ENCODE measurements at regions not wholly inside any gene's neighbourhood (a gene's known extent, or its start where the extent isn't known, plus 50 kb on each side); places are given as distances from the start of the nearest gene placed in this dataset.

DNA sequence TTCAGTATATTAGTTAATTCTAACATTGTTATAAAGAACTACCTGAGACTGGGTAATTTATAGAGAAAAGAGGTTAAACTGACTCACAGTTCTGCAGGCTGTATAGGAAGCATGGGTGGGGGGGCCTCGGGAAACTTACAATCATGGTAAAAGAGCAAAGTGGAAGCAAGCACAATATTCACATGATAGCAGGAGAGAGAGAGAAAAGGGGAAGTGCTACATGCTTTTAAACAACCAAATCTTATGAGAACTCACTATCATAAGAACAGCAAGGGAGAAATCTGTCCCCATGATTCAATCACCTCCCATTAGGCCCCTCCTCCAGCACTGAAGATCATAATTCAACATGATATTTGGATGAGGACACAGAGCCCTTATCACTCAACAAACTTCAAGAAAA lies 324.9 kb downstream of the ZNF608 start:
- no peak for DNase-seq (ENCODE audit: low spot score)

DNA sequence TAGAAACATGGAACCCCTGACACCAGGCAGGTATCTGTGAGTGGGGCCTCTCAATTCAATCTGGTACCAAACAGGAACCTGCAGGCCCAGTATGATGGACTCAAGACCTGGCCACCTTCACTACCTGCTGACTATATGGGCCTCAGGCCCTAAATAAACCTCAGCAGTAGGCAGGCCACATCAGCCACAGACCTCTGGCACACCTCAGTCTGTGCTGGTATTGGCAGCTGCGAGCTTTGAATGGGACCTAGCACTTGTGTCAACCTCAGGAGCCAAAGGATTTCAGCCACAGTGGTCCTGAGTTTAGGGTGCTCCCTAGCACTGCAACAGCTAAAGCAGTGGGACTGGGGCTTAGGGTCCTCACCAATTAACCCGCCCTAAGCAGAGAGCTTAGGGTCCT lies 325.5 kb downstream of the ZNF608 start:
- no peak for DNase-seq (ENCODE audit: low spot score)

DNA sequence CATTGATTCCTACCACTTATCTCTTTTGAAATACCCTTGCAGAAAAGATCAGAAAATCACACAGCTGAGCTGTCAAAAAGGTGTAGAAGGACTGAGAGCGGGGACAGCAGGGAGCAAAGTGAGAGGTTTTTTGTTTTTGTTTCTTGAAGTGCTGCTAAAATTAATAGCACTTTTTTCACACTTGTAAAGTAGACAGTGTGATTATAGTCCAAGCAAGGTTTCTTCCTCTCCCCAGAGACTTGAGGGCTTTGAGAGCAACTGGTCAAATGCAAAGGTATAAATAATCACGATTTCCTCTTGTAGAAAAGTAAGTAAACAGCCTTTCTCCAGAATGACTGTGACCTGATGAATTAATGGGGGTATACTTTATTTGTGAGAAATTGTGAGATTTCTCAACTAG lies 326.9 kb downstream of the ZNF608 start:
- no peak for DNase-seq (ENCODE audit: low spot score)

DNA sequence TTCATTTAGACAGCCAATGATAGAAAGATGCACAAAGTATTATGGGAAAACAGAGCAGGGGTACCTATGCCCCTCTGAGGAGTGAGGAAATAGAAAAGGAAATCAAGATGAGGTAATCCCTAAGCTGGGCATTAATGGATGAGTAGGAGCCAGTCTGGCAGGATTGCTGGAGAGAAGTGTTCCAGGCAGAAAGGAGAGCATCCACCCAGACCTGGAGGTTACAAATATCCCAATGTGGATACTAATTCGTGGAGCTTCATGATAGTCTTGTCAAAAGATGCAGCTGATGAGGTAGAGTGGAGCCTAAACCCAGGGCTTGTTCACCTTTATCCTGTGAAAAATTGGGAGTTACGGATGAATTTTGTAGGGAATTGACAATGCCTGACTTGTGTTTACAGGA lies 328.0 kb downstream of the ZNF608 start:
- no peak for DNase-seq (ENCODE audit: low spot score)

- no peak for DNase-seq (ENCODE audit: low spot score)
Measured at GRCh38 chr5:124417196-124417595, 329.2 kb downstream of the ZNF608 start.

- DNase-seq (ENCODE audit: low spot score) = no peak
Measured at GRCh38 chr5:124416627-124417026, 329.8 kb downstream of the ZNF608 start.

GRCh38 chr5:124414973-124415372 lies 331.5 kb downstream of the ZNF608 start:
- no peak for DNase-seq (ENCODE audit: low spot score)

DNA sequence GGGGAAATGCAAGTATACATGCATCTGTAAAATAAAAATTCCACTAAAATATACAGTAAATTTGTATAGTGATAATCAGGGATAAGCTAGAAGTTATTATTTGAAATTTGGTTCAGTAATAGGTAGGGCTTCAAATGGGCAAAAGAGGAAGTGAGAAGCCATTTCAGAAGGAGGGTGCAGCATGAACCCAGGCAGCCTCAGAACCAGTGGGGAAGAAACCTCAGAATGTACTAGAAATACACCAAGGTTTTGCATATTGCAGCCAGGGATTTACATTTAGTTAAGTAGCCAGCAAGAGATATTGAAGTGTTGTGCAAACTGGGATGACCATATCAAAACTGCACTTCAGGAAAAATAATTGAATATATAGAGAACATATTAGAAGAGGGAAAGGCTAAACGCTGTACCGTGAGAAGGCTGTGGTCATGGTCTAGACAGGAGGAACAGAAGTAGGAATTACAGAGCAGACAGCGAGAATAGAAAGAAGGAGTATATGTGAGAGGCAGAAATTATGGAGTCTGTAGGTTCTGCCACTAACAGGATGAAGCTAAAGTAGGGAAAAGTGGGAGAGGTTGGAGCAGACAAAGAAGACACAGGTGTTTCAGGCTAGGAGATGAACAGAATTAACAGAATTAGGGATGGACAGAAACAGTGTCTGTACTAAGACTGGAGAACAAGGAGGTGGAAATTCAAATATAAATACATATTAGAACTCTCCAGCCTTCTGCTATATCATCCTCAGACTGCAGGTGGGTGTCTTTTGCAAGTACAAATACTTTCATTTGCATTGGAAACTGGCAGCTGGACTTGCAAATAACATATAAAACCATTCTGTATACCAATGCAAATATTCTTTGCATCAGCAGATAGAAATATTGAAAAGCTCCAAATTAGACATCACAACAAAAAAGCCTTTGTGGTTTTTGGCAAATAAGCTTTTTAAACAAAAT lies 335.6 kb downstream of the ZNF608 start:
- no peak for DNase-seq (ENCODE audit: low spot score)

DNA sequence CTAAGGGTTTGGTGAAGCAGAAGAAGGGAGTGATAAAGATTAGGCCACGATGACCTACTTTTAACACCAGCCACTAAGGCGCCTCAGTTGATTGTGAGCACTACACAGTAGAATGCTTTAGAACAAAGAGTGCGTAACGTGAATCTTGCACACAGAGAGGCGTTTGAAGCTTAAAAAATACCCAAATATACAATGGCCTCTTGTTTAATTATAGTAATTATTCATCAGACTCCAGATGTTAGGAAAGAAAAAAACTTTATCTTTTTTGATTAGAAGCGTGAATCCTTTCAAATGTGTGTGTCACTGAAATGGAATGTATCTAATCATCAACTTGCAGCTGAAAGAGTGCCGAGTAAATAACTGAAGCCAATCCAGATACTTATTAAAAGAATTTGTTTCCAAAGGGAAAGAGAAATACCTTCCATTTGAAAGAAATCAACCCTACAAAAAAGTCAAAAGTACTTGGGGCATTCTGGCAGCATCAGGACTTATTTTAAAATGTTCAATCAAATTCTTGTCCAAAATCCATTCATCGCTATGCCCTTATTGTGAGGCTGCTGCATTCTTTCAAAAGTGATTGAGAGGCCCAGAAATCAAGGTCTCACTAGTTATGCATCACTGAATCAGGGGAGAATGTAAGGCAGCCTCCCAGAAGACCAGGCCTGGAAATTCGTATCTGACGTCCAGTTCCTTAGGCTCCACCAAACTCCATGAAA lies 337.5 kb downstream of the ZNF608 start:
- DNase-seq (ENCODE audit: low spot score) = no peak

GRCh38 chr5:124404796-124405195 lies 341.6 kb downstream of the ZNF608 start:
- no peak for DNase-seq (ENCODE audit: low spot score)

DNA sequence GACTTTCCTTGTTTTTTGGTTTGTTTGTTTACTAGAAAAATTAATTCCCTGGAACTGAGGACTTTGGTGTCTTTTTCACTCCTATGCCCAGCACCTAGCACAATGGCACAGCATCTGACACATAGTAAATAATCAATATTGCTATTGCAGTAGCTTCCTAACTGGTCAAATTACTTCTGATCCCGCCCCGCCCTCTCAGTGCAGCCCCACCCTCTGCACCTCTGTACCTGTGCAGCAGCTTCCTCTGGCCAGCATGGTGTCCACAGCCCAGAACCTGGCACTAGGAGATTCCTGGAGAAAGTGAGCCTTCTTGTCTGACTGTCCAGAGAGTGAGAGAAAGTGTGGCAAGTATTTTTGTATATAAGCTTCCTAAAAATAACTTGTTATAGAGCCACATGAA lies 343.2 kb downstream of the ZNF608 start:
- DNase-seq (ENCODE audit: low spot score) = no peak

- DNase-seq (ENCODE audit: low spot score) = no peak
Measured at GRCh38 chr5:124402144-124402581, 344.3 kb downstream of the ZNF608 start.

DNA sequence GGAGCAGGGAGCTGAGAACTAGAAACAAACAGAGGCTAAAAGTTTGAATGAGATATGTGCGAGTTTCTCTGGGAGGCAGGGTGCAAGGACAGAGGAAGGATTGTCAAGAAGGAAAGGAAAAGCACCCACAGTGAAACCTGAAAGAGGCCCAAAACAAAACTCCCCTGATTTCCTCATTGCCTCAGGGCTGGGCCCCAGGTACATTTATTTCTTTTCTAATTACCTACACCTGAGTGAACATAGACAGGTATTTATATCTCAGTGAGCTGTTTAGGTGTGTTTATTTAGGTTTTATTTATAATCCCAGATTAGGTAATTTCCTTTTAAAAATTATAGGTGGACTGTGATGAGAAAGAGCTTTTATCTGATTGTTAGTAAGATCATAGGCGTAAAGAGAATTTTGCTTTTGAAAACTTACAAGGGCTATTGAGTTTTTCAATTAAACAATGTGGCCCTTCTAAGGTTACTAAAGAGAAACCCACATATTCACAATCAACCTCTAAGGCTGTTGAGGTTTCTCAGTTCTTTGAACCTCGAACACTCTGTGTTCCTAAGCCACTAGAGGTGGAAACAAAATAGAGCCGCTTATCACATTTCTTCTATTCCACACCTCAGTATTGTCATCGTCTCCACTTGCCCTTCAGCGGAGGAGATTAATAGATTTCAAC lies 344.8 kb downstream of the ZNF608 start:
- no peak for DNase-seq (ENCODE audit: low spot score)

GRCh38 chr5:124399426-124399961 lies 346.9 kb downstream of the ZNF608 start:
- DNase-seq (ENCODE audit: low spot score) = no peak

DNA sequence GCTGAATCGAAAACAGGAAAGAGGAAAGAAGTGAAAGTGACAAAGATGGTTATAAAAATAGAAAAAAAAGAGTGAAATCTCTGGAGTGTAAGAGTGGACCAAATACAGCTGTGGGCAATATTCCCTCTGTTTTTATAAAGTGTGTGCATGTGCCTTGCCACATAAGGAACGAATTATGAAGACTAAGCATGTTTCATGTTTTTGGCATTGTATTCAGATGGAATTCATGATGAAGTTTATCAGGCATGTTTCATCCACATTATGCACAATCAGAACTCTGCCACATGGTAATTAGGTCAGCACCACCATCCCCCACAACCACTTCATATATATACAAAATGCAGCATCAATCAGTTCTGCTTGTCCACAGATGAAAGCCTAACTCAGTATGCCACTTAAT lies 348.0 kb downstream of the ZNF608 start:
- no peak for DNase-seq (ENCODE audit: low spot score)

DNA sequence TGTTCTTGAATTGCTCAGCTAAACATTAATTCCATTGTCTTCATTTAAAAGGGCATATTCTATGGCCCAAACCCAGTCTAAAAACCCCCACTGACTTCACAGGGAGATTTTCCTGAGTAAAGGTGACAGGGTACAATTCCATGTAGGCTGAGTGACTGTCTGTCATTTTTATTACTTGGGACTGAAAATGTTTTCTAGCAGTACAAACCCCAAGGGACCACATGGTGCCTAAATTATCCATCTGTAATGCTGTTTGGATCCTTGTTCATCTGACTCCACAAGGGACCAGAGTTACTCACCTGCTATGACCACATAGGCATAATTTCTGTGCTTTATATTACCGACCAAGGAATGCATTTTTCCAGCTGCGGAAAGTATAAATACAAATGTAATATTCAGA lies 349.1 kb downstream of the ZNF608 start:
- no peak for DNase-seq (ENCODE audit: low spot score)

- DNase-seq (ENCODE audit: low spot score) = no peak
Measured at GRCh38 chr5:124395926-124396325, 350.5 kb downstream of the ZNF608 start.

- no peak for DNase-seq (ENCODE audit: low spot score)
Measured at GRCh38 chr5:124395287-124395686, 351.2 kb downstream of the ZNF608 start.

- DNase-seq (ENCODE audit: low spot score) = no peak
Measured at GRCh38 chr5:124394700-124395245, 351.7 kb downstream of the ZNF608 start.

GRCh38 chr5:124393584-124394379 lies 352.7 kb downstream of the ZNF608 start:
- no peak for DNase-seq (ENCODE audit: low spot score)

GRCh38 chr5:124383693-124384092 lies 362.7 kb downstream of the ZNF608 start:
- no peak for DNase-seq (ENCODE audit: low spot score)
